ENCODE measurements at regions not wholly inside any gene's neighbourhood (a gene's known extent, or its start where the extent isn't known, plus 50 kb on each side); places are given as distances from the start of the nearest gene placed in this dataset.

DNA sequence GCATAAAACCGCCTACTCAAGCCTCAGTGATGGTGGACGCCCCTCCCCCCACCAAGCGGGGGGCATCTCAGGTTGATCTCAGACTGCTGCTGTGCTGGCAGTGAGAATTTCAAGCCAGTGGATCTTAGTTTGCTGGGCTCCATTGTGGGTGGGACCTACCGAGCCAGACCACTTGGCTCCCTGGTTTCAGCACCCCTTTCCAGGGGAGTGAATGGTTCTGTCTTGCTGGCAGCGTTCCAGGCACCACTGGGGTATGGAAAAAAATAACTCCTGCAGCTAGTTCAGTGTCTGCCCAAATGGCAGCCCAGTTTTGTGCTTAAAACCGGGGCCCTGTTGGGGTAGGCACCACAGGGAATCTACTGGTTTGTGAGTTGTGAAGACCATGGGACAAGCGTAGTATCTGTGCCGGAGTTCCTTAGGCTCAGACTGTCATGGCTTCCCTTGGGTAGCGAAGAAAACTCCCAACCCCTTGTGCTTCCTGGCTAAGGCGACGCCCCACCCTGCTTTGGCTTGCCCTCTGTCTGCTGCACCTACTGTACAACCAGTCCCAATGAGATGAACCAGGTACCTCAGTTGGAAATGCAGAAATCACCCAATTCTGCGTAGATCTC, 1334.5 kb upstream of the ADGRB3 start:
- no peak for DNase-seq

- no peak for DNase-seq
Observed at GRCh38 chr6:67292169-67292568, 1342.9 kb upstream of the ADGRB3 start.

- DNase-seq, result no peak
Observed at GRCh38 chr6:67287566-67287965, 1347.5 kb upstream of the ADGRB3 start.

DNA sequence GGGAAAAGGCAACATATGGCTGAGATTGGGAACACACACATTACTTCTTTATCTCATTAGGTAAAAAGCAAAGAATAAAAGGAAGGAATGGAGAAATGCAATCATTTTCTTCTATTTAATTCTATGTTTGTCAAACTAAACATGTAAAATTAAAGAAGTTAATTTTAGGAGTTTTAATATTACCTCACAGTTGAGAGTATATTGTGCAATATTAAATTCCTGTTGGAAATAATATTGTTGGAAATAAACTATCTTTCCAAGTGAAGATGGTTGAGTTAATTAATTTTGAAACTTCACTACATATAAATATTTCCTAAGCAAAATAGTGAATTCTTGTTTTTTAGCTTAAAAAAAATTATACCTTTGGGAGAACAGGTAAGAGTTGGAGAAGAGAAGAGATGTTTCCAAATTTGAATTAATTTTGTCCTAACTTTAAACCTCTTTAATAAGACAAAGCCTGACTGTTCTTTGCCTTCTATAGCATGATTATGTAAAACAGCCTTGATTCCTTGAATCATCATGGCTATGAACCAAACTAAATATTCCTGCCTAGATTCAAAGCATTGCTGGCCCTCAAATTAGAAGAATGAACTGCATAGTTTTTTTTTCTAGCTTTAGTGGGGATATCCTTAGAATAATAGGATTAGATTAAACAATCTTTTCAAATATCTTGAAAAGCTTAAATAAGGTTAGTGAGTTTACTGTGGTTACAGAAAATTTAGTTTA, 1349.1 kb upstream of the ADGRB3 start:
- DNase-seq, result no peak

GRCh38 chr6:67277312-67277711, 1357.8 kb upstream of the ADGRB3 start:
- no peak for DNase-seq

DNA sequence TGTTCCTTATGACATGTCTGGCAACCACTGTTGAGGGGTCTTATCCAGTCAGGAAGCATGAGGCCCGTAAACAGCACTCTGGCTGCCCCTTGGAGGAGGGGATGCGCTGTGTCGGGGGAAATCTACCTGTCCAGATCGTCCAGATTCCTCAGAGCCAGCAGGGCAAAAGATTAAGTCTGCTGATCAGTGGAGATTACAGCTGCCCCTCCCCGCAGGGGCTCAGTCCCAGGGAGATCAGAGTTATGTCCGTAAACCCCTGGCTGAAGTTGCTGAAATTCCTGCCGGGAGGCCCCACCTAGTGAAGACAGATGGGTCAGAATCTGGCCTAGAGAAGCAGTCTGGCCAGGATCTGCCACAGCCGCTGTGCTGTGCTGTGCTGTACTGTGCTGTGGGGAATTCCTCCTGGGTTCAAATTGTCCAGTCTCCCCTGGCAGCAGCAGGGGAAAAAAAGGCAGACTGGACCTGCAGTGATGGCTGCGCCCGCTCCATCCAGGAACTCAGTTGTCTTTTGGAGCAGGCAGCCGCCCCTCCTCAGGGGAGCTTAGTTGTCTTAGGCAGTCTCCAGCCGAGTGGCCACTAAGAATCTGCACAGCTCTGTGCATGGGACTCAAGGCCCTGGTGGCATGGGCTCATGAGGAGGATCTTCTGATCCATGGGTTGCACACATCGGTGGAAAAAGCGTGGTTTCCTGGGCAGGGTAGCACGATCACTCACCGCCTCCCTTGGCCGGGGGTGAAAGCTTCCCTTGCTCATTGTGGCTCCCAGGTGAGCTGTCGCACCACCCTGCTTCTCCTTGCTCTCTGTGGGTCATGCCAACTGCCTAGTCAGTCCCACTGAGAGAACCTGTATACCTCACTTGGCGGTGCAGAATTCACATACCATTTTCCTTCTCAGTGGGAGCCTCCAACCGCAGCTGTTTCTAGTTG, 1368.8 kb upstream of the ADGRB3 start:
- DNase-seq, result no peak

- DNase-seq, result no peak
Observed at GRCh38 chr6:67252663-67253062, 1382.4 kb upstream of the ADGRB3 start.

GRCh38 chr6:67248077-67248476, 1387.0 kb upstream of the ADGRB3 start:
- DNase-seq, result no peak

- no peak for DNase-seq
Observed at GRCh38 chr6:67244037-67244436, 1391.0 kb upstream of the ADGRB3 start.

DNA sequence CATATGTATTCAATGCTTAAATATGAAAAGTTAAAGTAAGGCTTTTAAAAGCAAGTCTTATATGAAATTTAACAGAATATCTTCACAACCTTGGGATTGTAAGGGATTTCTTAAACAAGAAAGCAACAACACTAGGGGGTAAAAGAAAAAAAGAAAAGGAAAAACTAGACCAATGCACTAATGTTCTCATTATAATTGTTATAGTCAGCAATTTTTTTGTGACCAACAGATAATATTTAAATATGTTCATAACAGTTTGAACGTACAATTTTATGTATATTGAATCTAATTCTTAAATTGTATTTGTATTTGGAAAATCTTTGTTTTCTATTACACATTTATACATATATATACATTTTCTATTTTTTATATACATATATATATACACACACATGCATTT, 1397.8 kb upstream of the ADGRB3 start:
- no peak for DNase-seq

DNA sequence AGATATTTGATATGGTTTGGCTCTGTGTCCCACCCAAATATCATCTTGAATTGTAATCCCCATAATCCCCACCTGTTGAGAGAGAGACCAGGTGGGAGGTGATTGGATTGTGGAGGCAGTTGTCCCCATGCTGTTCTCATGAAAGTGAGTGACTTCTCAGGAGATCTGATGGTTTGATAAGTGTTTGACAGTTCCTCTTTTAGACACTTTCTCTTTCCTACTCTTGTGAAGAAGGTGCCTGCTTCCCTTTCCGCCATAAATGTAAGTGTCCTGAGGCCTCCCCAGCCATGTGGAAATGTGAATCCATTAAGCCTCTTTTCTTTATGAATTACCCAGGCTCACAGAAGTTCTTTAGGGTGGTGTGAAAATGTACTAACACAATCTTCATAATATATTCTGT, 1404.0 kb upstream of the ADGRB3 start:
- no peak for DNase-seq

GRCh38 chr6:67224989-67225388, 1410.1 kb upstream of the ADGRB3 start:
- no peak for DNase-seq

GRCh38 chr6:67221226-67221625, 1413.9 kb upstream of the ADGRB3 start:
- DNase-seq, result peak; percentile 4

DNA sequence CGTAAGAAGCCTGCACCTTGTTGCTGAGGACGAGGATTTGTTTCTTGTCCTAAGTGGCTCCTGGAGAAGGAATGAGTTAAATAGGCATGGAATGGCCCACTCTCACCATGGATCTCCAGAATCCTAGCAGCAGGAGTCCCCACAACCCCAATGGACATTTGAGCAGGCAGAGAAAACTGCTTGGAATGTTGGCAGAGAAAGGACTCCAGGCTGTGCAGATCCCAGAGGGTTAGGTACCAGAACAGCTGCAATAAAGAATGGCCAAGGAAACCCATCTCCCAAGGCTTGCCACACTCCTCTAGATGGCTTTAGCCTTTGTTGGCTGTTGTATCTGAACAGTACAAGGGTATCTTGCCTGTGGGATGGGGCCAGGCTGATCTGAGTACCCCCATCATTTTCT, 1415.7 kb upstream of the ADGRB3 start:
- no peak for DNase-seq

- DNase-seq, result no peak
Observed at GRCh38 chr6:67212584-67212983, 1422.5 kb upstream of the ADGRB3 start.

GRCh38 chr6:67210450-67210849, 1424.6 kb upstream of the ADGRB3 start:
- DNase-seq, result peak; percentile 39

- no peak for DNase-seq
Observed at GRCh38 chr6:67201563-67201962, 1433.5 kb upstream of the ADGRB3 start.

GRCh38 chr6:67200626-67201403, 1434.3 kb upstream of the ADGRB3 start:
- DNase-seq, result no peak

DNA sequence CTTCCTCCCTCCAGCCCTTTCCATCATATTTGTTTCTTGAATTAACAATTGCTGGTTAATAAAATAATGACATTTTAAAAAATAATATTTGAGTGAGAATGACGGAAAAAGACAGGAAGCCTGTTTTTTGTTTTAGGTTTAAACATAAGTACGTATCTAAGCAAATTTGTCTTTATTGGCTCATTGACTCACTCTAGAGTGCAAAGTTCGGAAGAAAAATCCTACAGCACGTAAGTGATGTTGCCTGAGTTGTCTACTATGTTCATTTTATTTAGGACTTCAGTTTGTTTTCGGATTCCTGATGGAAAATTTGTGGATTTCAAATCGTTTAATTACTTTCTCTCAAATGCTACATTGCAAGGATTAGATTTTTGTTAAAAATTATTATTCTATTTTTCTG, 1435.7 kb upstream of the ADGRB3 start:
- no peak for DNase-seq

- no peak for DNase-seq
Observed at GRCh38 chr6:67190733-67191132, 1444.3 kb upstream of the ADGRB3 start.

- DNase-seq, result no peak
Observed at GRCh38 chr6:67184405-67184804, 1450.7 kb upstream of the ADGRB3 start.

DNA sequence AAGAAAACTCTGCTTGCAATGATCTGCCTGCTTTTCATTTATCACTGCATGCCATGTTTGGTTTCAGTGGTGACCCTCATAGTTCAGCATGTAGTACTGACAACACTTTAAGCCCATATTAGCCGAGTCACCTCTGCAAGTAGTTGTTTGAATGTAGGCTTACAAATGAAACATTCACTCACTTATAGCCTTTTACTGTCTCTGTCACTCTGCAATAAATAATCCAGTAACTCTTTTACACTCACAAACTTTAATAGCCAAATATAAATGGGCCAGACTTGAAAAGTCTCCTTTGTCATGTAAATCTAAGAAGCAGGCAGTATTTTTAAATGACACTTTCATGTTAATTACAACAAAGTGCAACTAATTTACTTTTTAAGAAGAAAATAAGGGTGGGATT, 1460.0 kb upstream of the ADGRB3 start:
- no peak for DNase-seq

DNA sequence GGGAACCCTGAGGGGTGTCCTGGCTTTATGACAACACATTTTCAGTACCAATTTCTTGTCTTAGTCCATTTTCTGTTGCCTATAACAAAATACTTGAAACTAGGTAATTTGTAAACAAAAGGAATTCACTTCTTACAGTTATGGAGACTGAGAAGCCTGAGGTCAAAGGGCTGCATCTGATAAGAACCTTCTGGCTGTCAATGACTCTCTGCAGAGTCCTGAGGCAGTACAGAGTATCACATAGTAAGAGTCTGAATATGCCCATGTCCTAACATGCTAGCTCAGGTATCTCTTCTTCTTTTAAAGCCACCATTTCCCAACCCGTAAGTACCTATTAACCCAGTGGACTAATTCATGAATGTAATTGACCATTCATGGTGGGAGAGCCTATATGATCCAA, 1458.6 kb upstream of the EYS start:
- no peak for DNase-seq
